Stimulated activated CD8-positive, alpha-beta memory T cell treated with anti-CD3 and anti-CD28 coated beads, Interleukin-12 subunit alpha, Interleukin-12 subunit beta, amount 100 ng/mL, for 24 hours (primary cell): ENCODE measurements at regions not wholly inside any gene's neighbourhood (a gene's known extent, or its start where the extent isn't known, plus 50 kb on each side); places are given as distances from the start of the nearest gene placed in this dataset.
"Not testable (repeated sequence)": the region's sequence is repeated elsewhere in the genome, so short reads cannot be mapped to it uniquely, and the experiment has no call there.

Experiments used
- DNase-seq: peaks from one replicate; pipeline ENCODE4 v3.0.0-alpha.2; 2020; ENCODE audit errors: extremely low read depth

- no peak for DNase-seq
Observed at GRCh38 chr3:110608566-110608965, 463.1 kb upstream of the NECTIN3 start.

- DNase-seq = no peak
Observed at GRCh38 chr3:110612045-110612444, 459.6 kb upstream of the NECTIN3 start.

- DNase-seq = no peak
Observed at GRCh38 chr3:110614186-110614585, 457.4 kb upstream of the NECTIN3 start.

GRCh38 chr3:110615454-110615853 is 456.2 kb upstream of the NECTIN3 start:
- no peak for DNase-seq

GRCh38 chr3:110618512-110619226 is 452.9 kb upstream of the NECTIN3 start:
- no peak for DNase-seq

GRCh38 chr3:110620118-110620517 is 451.5 kb upstream of the NECTIN3 start:
- no peak for DNase-seq

- DNase-seq = no peak
Observed at GRCh38 chr3:110623571-110623970, 448.0 kb upstream of the NECTIN3 start.

GRCh38 chr3:110624576-110624975 is 447.0 kb upstream of the NECTIN3 start:
- no peak for DNase-seq

GRCh38 chr3:110625201-110625747 is 446.3 kb upstream of the NECTIN3 start:
- no peak for DNase-seq

- not testable (repeated sequence) for DNase-seq
Observed at GRCh38 chr3:110626652-110627111, 444.9 kb upstream of the NECTIN3 start.

- DNase-seq = no peak
Observed at GRCh38 chr3:110628650-110629301, 442.8 kb upstream of the NECTIN3 start.

GRCh38 chr3:110629917-110630316 is 441.7 kb upstream of the NECTIN3 start:
- no peak for DNase-seq

GRCh38 chr3:110644203-110644602 is 427.4 kb upstream of the NECTIN3 start:
- DNase-seq = no peak

GRCh38 chr3:110646055-110646454 is 425.6 kb upstream of the NECTIN3 start:
- DNase-seq = no peak

GRCh38 chr3:110646496-110646895 is 425.1 kb upstream of the NECTIN3 start:
- no peak for DNase-seq

- DNase-seq = no peak
Observed at GRCh38 chr3:110647586-110647985, 424.0 kb upstream of the NECTIN3 start.

- no peak for DNase-seq
Observed at GRCh38 chr3:110650741-110651140, 420.9 kb upstream of the NECTIN3 start.

- DNase-seq = no peak
Observed at GRCh38 chr3:110654843-110655502, 416.6 kb upstream of the NECTIN3 start.

GRCh38 chr3:110656394-110657025 is 415.1 kb upstream of the NECTIN3 start:
- no peak for DNase-seq

- DNase-seq = no peak
Observed at GRCh38 chr3:110664148-110664547, 407.5 kb upstream of the NECTIN3 start.

- DNase-seq = no peak
Observed at GRCh38 chr3:110666495-110666894, 405.1 kb upstream of the NECTIN3 start.

- DNase-seq = no peak
Observed at GRCh38 chr3:110667216-110667615, 404.4 kb upstream of the NECTIN3 start.
